ENCODE measurements at regions not wholly inside any gene's neighbourhood (a gene's known extent, or its start where the extent isn't known, plus 50 kb on each side); places are given as distances from the start of the nearest gene placed in this dataset.

GRCh38 chr18:65429601-65430000 lies 321.2 kb upstream of the CDH7 start:
- Mint-ChIP-seq H3K36me3 (ENCODE audit: insufficient read depth, unreplicated experiment) (no peaks in the 10 kb centered on the region), H3K4me3 (ENCODE audit: low read depth, unreplicated experiment) (no peak overlapping the region), H3K4me1 (ENCODE audit: low read depth, unreplicated experiment) (no peaks in the 10 kb centered on the region), H3K27me3 (ENCODE audit: unreplicated experiment) (no peaks in the 10 kb centered on the region), H3K9me3 (ENCODE audit: low read depth, unreplicated experiment) (no peaks in the 10 kb centered on the region), H3K27ac (ENCODE audit: unreplicated experiment) (no peak overlapping the region)
- DNase-seq = no peak
- TF ChIP-seq CTCF (IDR thresholded peaks at IDR 0.05; ENCODE audit: unreplicated experiment) = no peak
- intact Hi-C loops (cut with micrococcal nuclease; ENCODE audit: unreplicated experiment) = no loop called here
- no TSS peak for BruUV-seq (replicated peaks)
- CTCF ChIA-PET = no interaction called here

- CTCF ChIA-PET = no interaction called here
- TF ChIP-seq CTCF (IDR thresholded peaks at IDR 0.05; ENCODE audit: unreplicated experiment) = no peak
- peaks cover 6% of the 10 kb centered on the region for H3K9me3 Mint-ChIP-seq (ENCODE audit: low read depth, unreplicated experiment)
- no peak overlapping the region for H3K27ac Mint-ChIP-seq (ENCODE audit: unreplicated experiment)
- BruUV-seq (replicated peaks) = no TSS peak
- no peak overlapping the region for H3K4me3 Mint-ChIP-seq (ENCODE audit: low read depth, unreplicated experiment)
- no peaks in the 10 kb centered on the region for H3K4me1 Mint-ChIP-seq (ENCODE audit: low read depth, unreplicated experiment)
- H3K27me3 Mint-ChIP-seq (ENCODE audit: unreplicated experiment) = no peaks in the 10 kb centered on the region
- no peak for DNase-seq
- intact Hi-C loops (cut with micrococcal nuclease; ENCODE audit: unreplicated experiment) = no loop called here
- H3K36me3 Mint-ChIP-seq (ENCODE audit: insufficient read depth, unreplicated experiment) = no peaks in the 10 kb centered on the region
These were observed 325.4 kb upstream of the CDH7 start for GRCh38 chr18:65425366-65425765.

GRCh38 chr18:65423776-65424175 lies 327.0 kb upstream of the CDH7 start:
- no TSS peak for BruUV-seq (replicated peaks)
- H3K4me1 Mint-ChIP-seq (ENCODE audit: low read depth, unreplicated experiment) = no peaks in the 10 kb centered on the region
- H3K27me3 Mint-ChIP-seq (ENCODE audit: unreplicated experiment) = no peaks in the 10 kb centered on the region
- CTCF ChIA-PET = no interaction called here
- no peak for DNase-seq
- H3K27ac Mint-ChIP-seq (ENCODE audit: unreplicated experiment) = no peak overlapping the region
- no peak overlapping the region for H3K4me3 Mint-ChIP-seq (ENCODE audit: low read depth, unreplicated experiment)
- intact Hi-C loops (cut with micrococcal nuclease; ENCODE audit: unreplicated experiment) = no loop called here
- no peak for TF ChIP-seq CTCF (IDR thresholded peaks at IDR 0.05; ENCODE audit: unreplicated experiment)
- H3K9me3 Mint-ChIP-seq (ENCODE audit: low read depth, unreplicated experiment) = peaks cover 7% of the 10 kb centered on the region
- no peaks in the 10 kb centered on the region for H3K36me3 Mint-ChIP-seq (ENCODE audit: insufficient read depth, unreplicated experiment)

GRCh38 chr18:65422544-65423136 lies 328.2 kb upstream of the CDH7 start:
- Mint-ChIP-seq H3K9me3 (ENCODE audit: low read depth, unreplicated experiment) (peaks cover 7% of the 10 kb centered on the region), H3K4me1 (ENCODE audit: low read depth, unreplicated experiment) (no peaks in the 10 kb centered on the region)

More at GRCh38 chr18:65422544-65423136, 328.2 kb upstream of the CDH7 start:
- no peak for DNase-seq
- H3K27ac Mint-ChIP-seq (ENCODE audit: unreplicated experiment) = no peak overlapping the region
- no peaks in the 10 kb centered on the region for H3K27me3 Mint-ChIP-seq (ENCODE audit: unreplicated experiment)
- intact Hi-C loops (cut with micrococcal nuclease; ENCODE audit: unreplicated experiment) = no loop called here
- no peak overlapping the region for H3K4me3 Mint-ChIP-seq (ENCODE audit: low read depth, unreplicated experiment)
- no peaks in the 10 kb centered on the region for H3K36me3 Mint-ChIP-seq (ENCODE audit: insufficient read depth, unreplicated experiment)
- CTCF ChIA-PET = no interaction called here
- TF ChIP-seq CTCF (IDR thresholded peaks at IDR 0.05; ENCODE audit: unreplicated experiment) = no peak
- no TSS peak for BruUV-seq (replicated peaks)
